Kidney (tissue), 13 donors: ENCODE measurements at regions not wholly inside any gene's neighbourhood (a gene's known extent, or its start where the extent isn't known, plus 50 kb on each side); places are given as distances from the start of the nearest gene placed in this dataset.

Source experiments
- DNase-seq, 5 donors: peaks; one replicate each; pipeline ENCODE4 v3.0.0-alpha.2; 2013 to 2020
- FAIRE-seq: peaks from 2 replicates; lab custom pipeline; 2012; peaks lifted over from hg19 to GRCh38; lab: Jason Lieb, UNC
- H3K27ac ChIP-seq, 2 donors: one replicate each; pipeline ENCODE4 v1.7.0; 2013; ENCODE audit warnings: low read depth in 2 of 2, low read length in 2 of 2, inconsistent platforms in 1 of 2
- H3K27me3 ChIP-seq: one replicate; pipeline ENCODE4 v1.7.1; 2013; ENCODE audit warnings: low read length, inconsistent platforms; ENCODE audit not compliant: control insufficient read depth, insufficient read depth
- H3K36me3 ChIP-seq, 3 donors: one replicate each; pipeline versions ENCODE4 v1.7.0 to v1.7.1; 2013; ENCODE audit warnings: low read length in 3 of 3, control low read depth in 1 of 3, inconsistent platforms in 1 of 3; ENCODE audit not compliant: insufficient read depth in 3 of 3, control insufficient read depth in 2 of 3
- H3K4me1 ChIP-seq, 3 donors: one replicate each; pipeline versions ENCODE4 v1.7.0 to v1.7.1; 2013; ENCODE audit warnings: low read length in 3 of 3, inconsistent platforms in 1 of 3, low read depth in 1 of 3; ENCODE audit not compliant: control insufficient read depth in 2 of 3, insufficient read depth in 2 of 3
- H3K4me3 ChIP-seq, 3 donors: one replicate each; pipeline versions ENCODE4 v1.7.0 to v1.8.1; 2013; ENCODE audit warnings: low read length in 3 of 3, control low read depth in 1 of 3, inconsistent platforms in 1 of 3
- H3K9ac ChIP-seq, 3 donors: one replicate each; pipeline versions ENCODE4 v1.7.0 to v1.7.1; 2013; ENCODE audit warnings: low read length in 3 of 3, control low read depth in 1 of 3, inconsistent platforms in 1 of 3
- H3K9me3 ChIP-seq, 3 donors: one replicate each; pipeline versions ENCODE4 v1.7.0 to v1.7.1; 2013; ENCODE audit warnings: low read length in 3 of 3, control low read depth in 1 of 3, inconsistent platforms in 1 of 3; ENCODE audit not compliant: control insufficient read depth in 2 of 3, insufficient read depth in 1 of 3
- CTCF ChIP-seq: IDR thresholded peaks from 3 replicates; pipeline ENCODE4 v1.5.1; 2012; ENCODE audit warnings: mild to moderate bottlenecking, moderate library complexity, borderline replicate concordance; ENCODE audit not compliant: insufficient read depth; ENCODE audit errors: extremely low read depth
- intact Hi-C: fragments of 100-400 bp; cut with DNase I; formaldehyde crosslinking; loops from one replicate; pipeline ENCODE4 v1.11.1; 2022
- donor health status: control.
- donor health status: control.
- donor health status: control.
- donor health status: control.
- donor health status: control.
- donor health status: DM: yes; HTN: yes; CAD: no.
- donor health status: Normal renal cell carcinoma (clear cell type).

- DNase-seq (no peak), FAIRE-seq (no peak)
- intact Hi-C loops = no loop called here
- Histone ChIP-seq H3K9ac (no peak overlapping the region), H3K36me3 (no peaks in the 10 kb centered on the region), H3K9me3 (no peaks in the 10 kb centered on the region), H3K27ac (no peak overlapping the region), H3K27me3 (no peaks in the 10 kb centered on the region), H3K4me3 (no peak overlapping the region), H3K4me1 (peaks cover under 1 to 6% (median under 1%) of the 10 kb centered on the region in 3 donors)
- no peak for TF ChIP-seq CTCF
These were observed 220.3 kb downstream of the ALDH8A1 start for GRCh38 chr6:134729561-134729960.

GRCh38 chr6:134727081-134727480 is 222.8 kb downstream of the ALDH8A1 start:
- Histone ChIP-seq H3K9me3 (no peaks in the 10 kb centered on the region), H3K36me3 (no peaks in the 10 kb centered on the region), H3K27ac (no peak overlapping the region), H3K9ac (no peak overlapping the region), H3K4me3 (no peak overlapping the region), H3K27me3 (no peaks in the 10 kb centered on the region), H3K4me1 (peaks cover 8 to 30% (median 10%) of the 10 kb centered on the region in 3 donors)
- DNase-seq (no peak), FAIRE-seq (no peak)
- intact Hi-C loops = no loop called here
- TF ChIP-seq CTCF = no peak

- Histone ChIP-seq H3K27ac (peak overlapping the region in 1 of 2 donors; percentile 18), H3K4me1 (peaks cover 10 to 34% (median 10%) of the 10 kb centered on the region in 3 donors), H3K36me3 (no peaks in the 10 kb centered on the region), H3K9me3 (no peaks in the 10 kb centered on the region), H3K9ac (no peak overlapping the region), H3K4me3 (no peak overlapping the region), H3K27me3 (no peaks in the 10 kb centered on the region)
- DNase-seq (no peak), FAIRE-seq (no peak)
- intact Hi-C loops = no loop called here
- TF ChIP-seq CTCF = no peak
These were observed 224.3 kb downstream of the ALDH8A1 start for GRCh38 chr6:134725590-134725989.

GRCh38 chr6:134724771-134725340 is 225.0 kb downstream of the ALDH8A1 start:
- Histone ChIP-seq H3K4me1 (peaks cover 10 to 36% (median 12%) of the 10 kb centered on the region in 3 donors), H3K9ac (no peak overlapping the region), H3K9me3 (no peaks in the 10 kb centered on the region), H3K27me3 (no peaks in the 10 kb centered on the region), H3K36me3 (no peaks in the 10 kb centered on the region), H3K4me3 (no peak overlapping the region), H3K27ac (peak overlapping the region in 1 of 2 donors; percentile 42)
- no peak for FAIRE-seq
- intact Hi-C loops = no loop called here
- no peak for TF ChIP-seq CTCF
- DNase-seq = peak in 2 of 5 donors; percentile 26 to 63
